ENCODE measurements at regions not wholly inside any gene's neighbourhood (a gene's known extent, or its start where the extent isn't known, plus 50 kb on each side); places are given as distances from the start of the nearest gene placed in this dataset.

- Histone ChIP-seq H3K27me3 (no peaks in the 10 kb centered on the region), H3K4me1 (peaks cover 0 to 8% (median 0%) of the 10 kb centered on the region in 4 donors), H3K4me3 (no peak overlapping the region), H3K9me3 (peaks cover 7 to 12% (median 11%) of the 10 kb centered on the region in 4 donors), H3K27ac (no peak overlapping the region), H3K36me3 (no peaks in the 10 kb centered on the region)
- no peak for TF ChIP-seq POLR2AphosphoS5 (IDR thresholded peaks at IDR 0.05)
- TF ChIP-seq, protein P1, sequence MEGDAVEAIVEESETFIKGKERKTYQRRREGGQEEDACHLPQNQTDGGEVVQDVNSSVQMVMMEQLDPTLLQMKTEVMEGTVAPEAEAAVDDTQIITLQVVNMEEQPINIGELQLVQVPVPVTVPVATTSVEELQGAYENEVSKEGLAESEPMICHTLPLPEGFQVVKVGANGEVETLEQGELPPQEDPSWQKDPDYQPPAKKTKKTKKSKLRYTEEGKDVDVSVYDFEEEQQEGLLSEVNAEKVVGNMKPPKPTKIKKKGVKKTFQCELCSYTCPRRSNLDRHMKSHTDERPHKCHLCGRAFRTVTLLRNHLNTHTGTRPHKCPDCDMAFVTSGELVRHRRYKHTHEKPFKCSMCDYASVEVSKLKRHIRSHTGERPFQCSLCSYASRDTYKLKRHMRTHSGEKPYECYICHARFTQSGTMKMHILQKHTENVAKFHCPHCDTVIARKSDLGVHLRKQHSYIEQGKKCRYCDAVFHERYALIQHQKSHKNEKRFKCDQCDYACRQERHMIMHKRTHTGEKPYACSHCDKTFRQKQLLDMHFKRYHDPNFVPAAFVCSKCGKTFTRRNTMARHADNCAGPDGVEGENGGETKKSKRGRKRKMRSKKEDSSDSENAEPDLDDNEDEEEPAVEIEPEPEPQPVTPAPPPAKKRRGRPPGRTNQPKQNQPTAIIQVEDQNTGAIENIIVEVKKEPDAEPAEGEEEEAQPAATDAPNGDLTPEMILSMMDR (IDR thresholded peaks at IDR 0.05), result no peak
- TF ChIP-seq EP300 (IDR thresholded peaks at IDR 0.05), result no peak
- no peak for TF ChIP-seq POLR2A (IDR thresholded peaks at IDR 0.05)
- intact Hi-C loops (cut with DNase I; ENCODE audit: low total_unique reads), result no loop called here
- peak in 1 of 2 donors; percentile 47 for DNase-seq
- whole genome bisulfite sequencing, 5 donors, result 56 to 66% (median 61%) methylated on average over 4 of the region's 4 CpGs
These were observed 56.8 kb upstream of the CACNA2D3 start for GRCh38 chr3:54065586-54065985.

GRCh38 chr3:54065140-54065539 lies 57.2 kb upstream of the CACNA2D3 start:
- Histone ChIP-seq H3K4me1 (peaks cover 0 to 8% (median 0%) of the 10 kb centered on the region in 4 donors), H3K4me3 (no peak overlapping the region), H3K27ac (no peak overlapping the region), H3K9me3 (peaks cover 4 to 8% (median 7%) of the 10 kb centered on the region in 4 donors), H3K27me3 (no peaks in the 10 kb centered on the region), H3K36me3 (no peaks in the 10 kb centered on the region)
- no peak for TF ChIP-seq EP300 (IDR thresholded peaks at IDR 0.05)
- no peak for TF ChIP-seq POLR2A (IDR thresholded peaks at IDR 0.05)
- no peak for TF ChIP-seq POLR2AphosphoS5 (IDR thresholded peaks at IDR 0.05)
- TF ChIP-seq, protein P1 (IDR thresholded peaks at IDR 0.05), result no peak
- intact Hi-C loops (cut with DNase I; ENCODE audit: low total_unique reads), result no loop called here
- DNase-seq, result no peak
- WGBS, 5 donors, result 47 to 76% (median 56%) methylated on average over 4 of the region's 4 CpGs

DNA sequence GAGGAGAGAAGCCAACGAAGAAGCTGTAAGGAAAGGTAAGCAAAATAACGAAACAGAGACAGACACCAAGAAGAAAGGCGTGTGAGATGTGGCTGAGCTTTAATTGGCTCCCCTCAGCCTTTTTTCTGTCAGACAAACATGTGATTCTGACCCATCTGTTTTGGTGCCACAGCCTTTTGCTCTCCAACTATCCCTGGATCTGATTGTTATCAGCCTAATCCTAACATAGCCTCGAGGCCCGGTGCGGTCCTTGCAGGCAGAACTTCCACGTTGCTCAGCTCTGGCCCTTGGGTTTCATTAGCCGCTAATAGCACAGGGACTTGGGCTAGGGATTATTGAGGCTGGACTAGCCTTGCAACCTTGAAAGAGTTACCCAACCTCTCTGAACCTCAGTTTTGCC lies 57.9 kb upstream of the CACNA2D3 start:
- intact Hi-C loops (cut with DNase I; ENCODE audit: low total_unique reads), result no loop called here
- 72 to 78% (median 76%) methylated on average over 8 of the region's 8 CpGs for WGBS, 5 donors
- H3K4me1 ChIP-seq, result peaks cover 0 to 8% (median 0%) of the 10 kb centered on the region in 4 donors
- no peak for TF ChIP-seq EP300 (IDR thresholded peaks at IDR 0.05)
- TF ChIP-seq, protein P1 (IDR thresholded peaks at IDR 0.05), result no peak
- TF ChIP-seq POLR2AphosphoS5 (IDR thresholded peaks at IDR 0.05), result no peak
- TF ChIP-seq POLR2A (IDR thresholded peaks at IDR 0.05), result no peak
- no peak overlapping the region for H3K4me3 ChIP-seq
- H3K27ac ChIP-seq, result no peak overlapping the region
- H3K27me3 ChIP-seq, result no peaks in the 10 kb centered on the region
- DNase-seq, result no peak
- H3K36me3 ChIP-seq, result no peaks in the 10 kb centered on the region
- H3K9me3 ChIP-seq, result peaks cover 0 to 1% (median under 1%) of the 10 kb centered on the region in 4 donors

DNA sequence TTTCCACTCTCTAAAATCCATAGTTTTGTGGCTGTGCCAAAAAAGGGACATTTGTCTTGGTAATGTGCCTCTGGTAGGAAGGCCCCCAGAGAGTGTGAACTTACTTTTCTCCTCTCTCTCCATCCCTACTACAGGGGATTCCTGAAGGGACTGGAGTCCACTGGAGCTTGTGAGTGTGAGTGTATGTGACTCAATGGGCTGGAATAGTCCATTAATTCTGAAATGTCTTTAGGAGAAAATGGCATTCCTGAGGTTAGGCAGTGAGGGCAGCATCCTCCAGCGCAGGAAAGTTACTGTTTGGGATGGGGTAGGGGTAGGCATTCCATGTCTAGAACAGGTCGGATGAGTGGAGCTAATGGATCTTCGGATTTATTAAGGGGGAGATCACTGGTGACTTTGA lies 59.8 kb upstream of the CACNA2D3 start:
- Histone ChIP-seq H3K27me3 (no peaks in the 10 kb centered on the region), H3K36me3 (no peaks in the 10 kb centered on the region), H3K27ac (no peak overlapping the region), H3K9me3 (no peaks in the 10 kb centered on the region), H3K4me3 (no peak overlapping the region), H3K4me1 (peaks cover 0 to 8% (median 0%) of the 10 kb centered on the region in 4 donors)
- no peak for TF ChIP-seq POLR2A (IDR thresholded peaks at IDR 0.05)
- TF ChIP-seq, protein P1 (IDR thresholded peaks at IDR 0.05), result no peak
- intact Hi-C loops (cut with DNase I; ENCODE audit: low total_unique reads), result no loop called here
- 87 to 93% (median 89%) methylated on average over 3 of the region's 3 CpGs for WGBS, 5 donors
- no peak for DNase-seq
